ENCODE measurements at regions not wholly inside any gene's neighbourhood (a gene's known extent, or its start where the extent isn't known, plus 50 kb on each side); places are given as distances from the start of the nearest gene placed in this dataset.
"Not testable (repeated sequence)": the region's sequence is repeated elsewhere in the genome, so short reads cannot be mapped to it uniquely, and the experiment has no call there.

DNA sequence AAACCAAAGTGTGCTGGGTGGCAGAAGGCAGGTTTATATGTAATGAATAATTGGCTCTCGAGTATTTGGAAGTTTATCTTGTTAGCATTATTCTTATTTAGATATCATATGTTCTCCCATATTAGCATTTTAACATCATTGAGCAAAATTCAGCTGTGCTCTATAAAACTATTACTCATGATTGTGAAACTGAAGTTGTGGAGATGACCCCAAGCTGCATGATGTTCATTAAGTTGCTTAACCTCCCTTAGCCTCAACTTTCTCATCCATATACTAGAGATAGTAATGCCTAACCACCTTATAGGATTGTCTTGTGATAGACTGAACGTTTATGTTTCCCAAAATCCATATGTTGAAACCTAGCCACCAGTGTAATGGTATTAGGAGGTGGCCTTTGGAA, 346.3 kb downstream of the SATB2 start:
- no peak for DNase-seq
- Mint-ChIP-seq H3K9me3 (no peaks in the 10 kb centered on the region), H3K27me3 (no peaks in the 10 kb centered on the region), H3K4me3 (no peak overlapping the region), H3K27ac (no peak overlapping the region), H3K36me3 (ENCODE audit: low read depth) (no peaks in the 10 kb centered on the region), H3K4me1 (ENCODE audit: low read depth) (no peaks in the 10 kb centered on the region)

DNA sequence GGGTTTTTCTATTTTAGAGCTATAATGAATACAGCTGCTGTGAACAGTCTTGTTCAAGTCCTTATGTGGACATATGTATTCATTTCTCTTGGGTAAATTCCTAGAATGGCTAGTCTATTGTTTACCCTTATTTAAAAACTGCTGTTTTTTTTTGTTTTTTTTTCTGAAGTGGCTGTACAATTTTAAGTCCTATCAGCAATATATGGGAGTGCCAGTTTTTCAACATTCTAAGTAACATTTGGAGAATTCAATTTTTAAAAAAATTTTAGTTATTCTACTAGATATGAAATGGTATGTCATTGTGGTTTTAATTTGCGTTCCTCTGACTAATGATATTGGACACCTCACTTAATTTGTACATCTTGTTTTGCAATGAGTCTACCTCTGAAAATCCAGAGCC, 349.7 kb downstream of the SATB2 start:
- Mint-ChIP-seq H3K4me1 (ENCODE audit: low read depth) (no peaks in the 10 kb centered on the region), H3K9me3 (no peaks in the 10 kb centered on the region), H3K36me3 (ENCODE audit: low read depth) (no peaks in the 10 kb centered on the region), H3K27me3 (no peaks in the 10 kb centered on the region), H3K4me3 (no peak overlapping the region), H3K27ac (no peak overlapping the region)
- DNase-seq = no peak

- Mint-ChIP-seq H3K27ac (no peak overlapping the region), H3K9me3 (no peaks in the 10 kb centered on the region)
- no peak for DNase-seq
Observed at GRCh38 chr2:199105826-199106225, 351.9 kb downstream of the SATB2 start.

DNA sequence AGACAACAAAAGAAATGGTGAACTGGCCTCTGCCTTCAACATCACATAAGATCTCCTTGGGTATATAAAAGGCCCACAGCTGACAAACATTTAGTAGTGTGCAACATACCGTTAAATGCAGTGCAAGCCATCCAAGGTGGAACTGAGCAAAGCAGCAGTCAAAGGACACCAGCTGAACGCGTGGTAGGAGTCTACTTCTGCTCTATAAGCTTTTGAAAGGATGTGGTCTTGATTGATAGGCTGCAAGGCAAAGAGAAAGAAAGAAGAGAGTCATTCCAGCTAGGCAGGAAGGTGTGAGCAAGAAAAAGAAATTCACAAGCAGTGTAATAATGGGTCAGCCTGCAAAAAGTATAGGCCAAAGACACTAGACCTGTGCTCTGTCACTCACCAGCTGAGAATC, 356.3 kb downstream of the SATB2 start:
- Mint-ChIP-seq H3K27me3 (no peaks in the 10 kb centered on the region), H3K36me3 (ENCODE audit: low read depth) (no peaks in the 10 kb centered on the region), H3K4me1 (ENCODE audit: low read depth) (no peaks in the 10 kb centered on the region), H3K9me3 (no peaks in the 10 kb centered on the region), H3K27ac (no peak overlapping the region), H3K4me3 (no peak overlapping the region)
- no peak for DNase-seq

More at GRCh38 chr2:199105826-199106225, 351.9 kb downstream of the SATB2 start:
- Mint-ChIP-seq H3K27me3 (no peaks in the 10 kb centered on the region), H3K4me3 (no peak overlapping the region), H3K36me3 (ENCODE audit: low read depth) (no peaks in the 10 kb centered on the region), H3K4me1 (ENCODE audit: low read depth) (no peaks in the 10 kb centered on the region)

- no peak overlapping the region for H3K27ac Mint-ChIP-seq
- no peaks in the 10 kb centered on the region for H3K4me1 Mint-ChIP-seq (ENCODE audit: low read depth)
- no peaks in the 10 kb centered on the region for H3K36me3 Mint-ChIP-seq (ENCODE audit: low read depth)
- no peak for DNase-seq
- no peaks in the 10 kb centered on the region for H3K9me3 Mint-ChIP-seq
- H3K4me3 Mint-ChIP-seq = no peak overlapping the region
- H3K27me3 Mint-ChIP-seq = no peaks in the 10 kb centered on the region
Observed at GRCh38 chr2:199100326-199101110, 357.2 kb downstream of the SATB2 start.

GRCh38 chr2:199092419-199092818, 365.3 kb downstream of the SATB2 start:
- no peaks in the 10 kb centered on the region for H3K27me3 Mint-ChIP-seq
- H3K4me1 Mint-ChIP-seq (ENCODE audit: low read depth) = no peaks in the 10 kb centered on the region
- DNase-seq = no peak
- H3K4me3 Mint-ChIP-seq = no peak overlapping the region
- no peaks in the 10 kb centered on the region for H3K36me3 Mint-ChIP-seq (ENCODE audit: low read depth)
- H3K9me3 Mint-ChIP-seq = no peaks in the 10 kb centered on the region
- no peak overlapping the region for H3K27ac Mint-ChIP-seq

GRCh38 chr2:199085261-199085660, 372.5 kb downstream of the SATB2 start:
- Mint-ChIP-seq H3K4me1 (ENCODE audit: low read depth) (no peaks in the 10 kb centered on the region), H3K27me3 (no peaks in the 10 kb centered on the region), H3K36me3 (ENCODE audit: low read depth) (no peaks in the 10 kb centered on the region), H3K9me3 (no peaks in the 10 kb centered on the region), H3K27ac (no peak overlapping the region), H3K4me3 (no peak overlapping the region)
- no peak for DNase-seq

DNA sequence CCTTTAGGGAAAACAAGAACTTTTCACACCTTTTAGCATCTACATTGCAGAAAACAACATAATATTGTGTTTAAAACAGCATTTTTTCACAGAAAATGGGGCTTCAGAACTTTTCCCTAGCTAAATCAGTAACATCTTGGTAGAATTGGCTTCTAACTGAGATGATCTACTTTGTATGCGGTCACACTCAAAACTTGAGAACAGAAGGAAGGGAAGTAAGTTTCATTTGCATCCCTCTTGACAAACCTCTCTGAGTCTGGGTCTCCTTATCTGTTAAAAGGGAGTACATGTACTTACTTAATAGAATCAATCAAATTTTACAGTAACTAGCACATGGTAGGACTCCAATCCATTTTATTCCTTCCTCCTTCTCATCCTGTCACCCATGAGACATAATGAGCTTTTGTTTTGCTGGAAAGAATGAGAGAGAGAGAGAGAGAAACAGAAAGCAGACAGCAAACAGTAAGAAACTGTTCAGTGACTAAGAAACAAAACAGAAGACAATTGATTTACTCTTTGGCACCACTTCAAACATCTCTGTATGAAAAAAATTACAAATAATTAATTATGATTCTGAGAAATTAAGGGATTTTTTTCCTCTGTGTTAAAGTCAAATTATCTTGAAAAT, 387.3 kb downstream of the SATB2 start:
- Mint-ChIP-seq H3K27ac (no peak overlapping the region), H3K9me3 (no peaks in the 10 kb centered on the region), H3K4me3 (no peak overlapping the region), H3K36me3 (ENCODE audit: low read depth) (no peaks in the 10 kb centered on the region), H3K4me1 (ENCODE audit: low read depth) (no peaks in the 10 kb centered on the region), H3K27me3 (no peaks in the 10 kb centered on the region)
- no peak for DNase-seq

DNA sequence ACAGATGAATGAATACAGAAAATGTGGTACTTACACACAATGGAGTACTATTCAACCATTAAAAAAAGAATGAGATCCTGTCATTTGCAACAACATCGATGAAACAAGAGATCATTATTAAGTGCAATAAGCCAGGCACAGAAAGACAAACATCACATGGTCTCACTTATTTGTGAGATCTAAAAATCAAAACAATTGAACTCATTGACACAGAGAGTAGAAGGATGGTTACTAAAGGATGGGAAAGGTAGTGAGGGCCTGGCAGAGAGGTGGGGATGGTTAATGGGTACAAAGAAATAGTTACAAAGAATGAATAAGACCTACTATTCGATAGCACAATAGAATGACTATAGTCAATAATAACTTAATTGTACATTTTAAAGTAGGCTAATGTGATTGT, 393.5 kb downstream of the SATB2 start:
- no peaks in the 10 kb centered on the region for H3K36me3 Mint-ChIP-seq (ENCODE audit: low read depth)
- no peak for DNase-seq

GRCh38 chr2:199057936-199058335, 399.8 kb downstream of the SATB2 start:
- H3K9me3 Mint-ChIP-seq = peaks cover 12% of the 10 kb centered on the region
- H3K4me3 Mint-ChIP-seq = no peak overlapping the region
- no peak for DNase-seq
- H3K4me1 Mint-ChIP-seq (ENCODE audit: low read depth) = no peaks in the 10 kb centered on the region
- H3K36me3 Mint-ChIP-seq (ENCODE audit: low read depth) = no peaks in the 10 kb centered on the region
- H3K27ac Mint-ChIP-seq = no peak overlapping the region
- H3K27me3 Mint-ChIP-seq = no peaks in the 10 kb centered on the region

More for the DNA sequence above, 393.5 kb downstream of the SATB2 start:
- no peaks in the 10 kb centered on the region for H3K27me3 Mint-ChIP-seq
- H3K27ac Mint-ChIP-seq = no peak overlapping the region
- H3K4me1 Mint-ChIP-seq (ENCODE audit: low read depth) = no peaks in the 10 kb centered on the region
- H3K9me3 Mint-ChIP-seq = peaks cover 17% of the 10 kb centered on the region
- H3K4me3 Mint-ChIP-seq = no peak overlapping the region

GRCh38 chr2:199055336-199055735, 402.4 kb downstream of the SATB2 start:
- DNase-seq = no peak
- Mint-ChIP-seq H3K27me3 (no peaks in the 10 kb centered on the region), H3K4me3 (no peak overlapping the region), H3K27ac (no peak overlapping the region), H3K9me3 (no peaks in the 10 kb centered on the region), H3K4me1 (ENCODE audit: low read depth) (no peaks in the 10 kb centered on the region), H3K36me3 (ENCODE audit: low read depth) (no peaks in the 10 kb centered on the region)

DNA sequence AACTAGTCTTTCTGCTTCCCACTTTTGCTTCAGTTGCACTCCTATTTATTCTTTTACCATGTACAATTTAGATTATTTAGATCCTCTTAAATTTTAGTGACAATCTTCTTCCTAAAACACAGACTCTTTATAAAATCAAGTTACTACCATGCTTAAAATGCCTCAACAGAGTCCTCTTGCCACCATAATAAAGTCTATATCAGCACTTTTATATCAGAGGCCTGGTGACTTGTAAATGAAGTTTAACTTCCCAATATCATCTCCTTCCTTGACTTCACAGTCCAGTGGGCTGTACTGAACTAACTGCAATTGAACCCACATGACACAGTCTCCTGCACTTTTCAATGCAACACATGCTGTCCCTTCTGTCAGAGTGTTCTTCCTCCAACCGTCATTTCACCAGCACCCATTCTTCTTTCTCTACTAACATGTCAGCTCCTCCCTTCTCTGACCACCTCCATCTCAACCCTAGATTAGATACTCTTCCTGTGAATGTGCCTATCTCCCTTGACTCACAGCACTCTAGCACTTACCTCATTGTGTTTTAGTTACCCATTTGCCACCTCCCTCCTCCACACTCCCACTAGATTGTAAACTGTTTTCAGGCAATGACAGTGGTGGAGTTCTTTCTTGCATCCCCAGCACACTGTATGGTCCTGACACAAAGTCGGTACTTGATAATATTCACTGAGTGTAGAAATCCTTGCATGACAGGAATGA, 414.9 kb downstream of the SATB2 start:
- Mint-ChIP-seq H3K9me3 (no peaks in the 10 kb centered on the region), H3K4me1 (ENCODE audit: low read depth) (no peaks in the 10 kb centered on the region), H3K27ac (no peak overlapping the region), H3K36me3 (ENCODE audit: low read depth) (no peaks in the 10 kb centered on the region), H3K4me3 (no peak overlapping the region), H3K27me3 (no peaks in the 10 kb centered on the region)
- DNase-seq = no peak

DNA sequence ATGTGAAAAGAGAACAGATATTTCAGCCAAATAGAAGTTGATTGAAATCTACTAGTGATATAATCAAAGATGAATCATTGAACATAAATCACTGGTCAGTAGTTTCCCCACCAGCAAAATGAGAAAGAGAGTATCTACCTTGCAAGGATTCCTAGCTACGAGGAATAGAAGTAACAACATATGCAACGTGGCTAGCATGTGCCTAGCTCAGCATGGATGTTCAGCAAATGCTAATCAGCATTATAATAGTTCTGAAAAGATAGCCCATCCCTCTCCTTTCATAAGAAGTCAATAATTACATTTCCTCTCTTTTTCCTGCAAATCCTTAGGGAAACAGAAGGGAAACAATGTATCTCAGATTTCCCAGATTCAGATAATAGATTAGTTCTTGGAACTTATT, 417.2 kb downstream of the SATB2 start:
- H3K36me3 Mint-ChIP-seq (ENCODE audit: low read depth) = no peaks in the 10 kb centered on the region
- no peak overlapping the region for H3K27ac Mint-ChIP-seq
- H3K4me1 Mint-ChIP-seq (ENCODE audit: low read depth) = no peaks in the 10 kb centered on the region
- peaks cover 2% of the 10 kb centered on the region for H3K9me3 Mint-ChIP-seq
- H3K4me3 Mint-ChIP-seq = no peak overlapping the region
- H3K27me3 Mint-ChIP-seq = no peaks in the 10 kb centered on the region
- no peak for DNase-seq

GRCh38 chr2:199033761-199034160, 424.0 kb downstream of the SATB2 start:
- not testable (repeated sequence) for H3K9me3 Mint-ChIP-seq; H3K27ac Mint-ChIP-seq; H3K4me1 Mint-ChIP-seq (ENCODE audit: low read depth); DNase-seq; H3K27me3 Mint-ChIP-seq; H3K4me3 Mint-ChIP-seq; H3K36me3 Mint-ChIP-seq (ENCODE audit: low read depth)

DNA sequence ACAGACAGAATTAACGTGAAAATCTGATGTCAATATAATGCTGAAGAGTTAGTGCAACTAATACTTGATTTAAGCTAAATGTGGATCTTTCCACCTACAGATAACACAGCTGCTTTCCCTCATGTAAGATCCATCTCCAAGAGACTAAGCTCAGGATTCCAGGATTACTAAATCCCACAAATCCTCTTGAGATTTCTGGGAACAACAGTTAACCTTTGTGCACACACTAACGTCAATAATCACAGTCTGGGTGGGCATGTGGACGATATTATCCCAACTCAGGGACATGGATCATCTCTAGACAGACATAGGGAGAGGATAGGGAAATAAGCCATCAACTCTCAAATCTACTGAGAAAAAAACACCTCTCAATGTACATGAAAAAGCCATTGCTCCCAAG, 432.6 kb downstream of the SATB2 start:
- H3K27me3 Mint-ChIP-seq = no peaks in the 10 kb centered on the region
- no peak overlapping the region for H3K4me3 Mint-ChIP-seq
- H3K27ac Mint-ChIP-seq = no peak overlapping the region
- DNase-seq = no peak
- H3K36me3 Mint-ChIP-seq (ENCODE audit: low read depth) = no peaks in the 10 kb centered on the region
- peaks cover 1% of the 10 kb centered on the region for H3K9me3 Mint-ChIP-seq
- H3K4me1 Mint-ChIP-seq (ENCODE audit: low read depth) = no peaks in the 10 kb centered on the region
